NB4 (cell line): ENCODE measurements at regions not wholly inside any gene's neighbourhood (a gene's known extent, or its start where the extent isn't known, plus 50 kb on each side); places are given as distances from the start of the nearest gene placed in this dataset.

Source experiments
- CTCF ChIP-seq: IDR thresholded peaks from one replicate; pipeline ENCODE4 v1.5.1; 2012; ENCODE audit warnings: low read depth, low read length
- MAX ChIP-seq: IDR thresholded peaks from 2 replicates; pipeline ENCODE4 v1.6.1; 2011; ENCODE audit warnings: low read depth, low read length
- MYC ChIP-seq: IDR thresholded peaks from 2 replicates; pipeline ENCODE4 v1.6.1; 2011; ENCODE audit warnings: low read depth, low read length
- POLR2A ChIP-seq: IDR thresholded peaks from 2 replicates; pipeline ENCODE4 v1.6.1; 2011; ENCODE audit warnings: mild to moderate bottlenecking; ENCODE audit not compliant: insufficient read length; ENCODE audit errors: extremely low read depth

GRCh38 chr7:138289082-138289481 is 171.0 kb upstream of the TRIM24 start:
- TF ChIP-seq CTCF (no peak), MAX (no peak), POLR2A (no peak), MYC (no peak)
